IMR-90 (cell line): ENCODE measurements at regions not wholly inside any gene's neighbourhood (a gene's known extent, or its start where the extent isn't known, plus 50 kb on each side); places are given as distances from the start of the nearest gene placed in this dataset.

Experiments
- ATAC-seq: fragments of 200-7000 bp; cut with Tn5 transposase; 2 replicates; pipeline ENCODE4 v1.9.1; 2020; ENCODE audit warnings: low read depth, mild to moderate bottlenecking, moderate library complexity
- BruUV-seq: library from RNA; stranded (reverse); fragments of 400-500 nt; replicated peaks from 2 replicates; lab custom pipeline; 2021; lab: Mats Ljungman, UMichigan
- CTCF ChIA-PET: fragments of 300-600 bp; formaldehyde crosslinking; extraction: SDS; loops from one replicate; lab custom pipeline; 2021; ENCODE audit warnings: antibody characterized with exemption; lab: Yijun Ruan, JAX
- POLR2A ChIA-PET: fragments of 300-600 bp; sonication (Branson Sonifier 250); formaldehyde crosslinking; loops from one replicate; lab custom pipeline; 2022; ENCODE audit warnings: antibody characterized with exemption; ENCODE audit not compliant: unreplicated experiment; lab: Charles Lee
- DNase-seq: peaks from one replicate; pipeline ENCODE4 v3.0.0; 2013
- H2AFZ ChIP-seq: replicated peaks from 2 replicates; pipeline ENCODE3; 2013; ENCODE audit warnings: low read length, mild to moderate bottlenecking; ENCODE audit not compliant: poor library complexity
- H2AK5ac ChIP-seq: 2 replicates; pipeline ENCODE4 v1.6.1; 2013; ENCODE audit warnings: low read depth, low read length, inconsistent platforms
- H2AK9ac ChIP-seq: replicated peaks from 2 replicates; pipeline ENCODE3; 2013; ENCODE audit warnings: mild to moderate bottlenecking, low read depth, low read length, moderate library complexity; ENCODE audit not compliant: poor library complexity
- H2BK120ac ChIP-seq: 2 replicates; pipeline ENCODE4 v1.6.1; 2013; ENCODE audit warnings: low read depth, low read length, inconsistent platforms
- H2BK15ac ChIP-seq: 3 replicates; pipeline ENCODE4 v1.6.1; 2013; ENCODE audit warnings: low read depth, low read length, inconsistent platforms
- H2BK20ac ChIP-seq: 2 replicates; pipeline ENCODE4 v1.6.1; 2013; ENCODE audit warnings: low read depth, mild to moderate bottlenecking, inconsistent platforms, low read length, moderate library complexity
- H2BK5ac ChIP-seq: 2 replicates; pipeline ENCODE4 v1.6.1; 2013; ENCODE audit warnings: mild to moderate bottlenecking, low read depth, low read length, inconsistent platforms; ENCODE audit not compliant: poor library complexity, severe bottlenecking
- H3K14ac ChIP-seq: replicated peaks from 2 replicates; pipeline ENCODE4 v1.6.1; 2013; ENCODE audit warnings: low read depth, low read length, inconsistent platforms
- H3K18ac ChIP-seq: 2 replicates; pipeline ENCODE4 v1.6.1; 2013; ENCODE audit warnings: low read depth, low read length, control low read depth
- H3K23ac ChIP-seq: 2 replicates; pipeline ENCODE4 v1.6.1; 2013; ENCODE audit warnings: low read depth, low read length, inconsistent platforms
- H3K27ac ChIP-seq: 2 replicates; pipeline ENCODE4 v1.5.1; 2013; ENCODE audit warnings: mild to moderate bottlenecking, control low read depth, low read length; ENCODE audit not compliant: insufficient read depth
- H3K27me3 ChIP-seq: 2 replicates; pipeline ENCODE4 v1.6.1; 2013; ENCODE audit warnings: low read length; ENCODE audit not compliant: control insufficient read depth, insufficient read depth
- H3K36me3 ChIP-seq: 2 replicates; pipeline ENCODE4 v1.6.1; 2013; ENCODE audit warnings: low read length, mixed read lengths; ENCODE audit not compliant: control insufficient read depth, insufficient read depth
- H3K4ac ChIP-seq: 2 replicates; pipeline ENCODE4 v1.6.1; 2013; ENCODE audit warnings: low read depth, low read length, inconsistent platforms
- H3K4me1 ChIP-seq: 2 replicates; pipeline ENCODE4 v1.6.1; 2013; ENCODE audit warnings: low read length, mixed read lengths; ENCODE audit not compliant: control insufficient read depth, insufficient read depth
- H3K4me2 ChIP-seq: 2 replicates; pipeline ENCODE4 v1.6.1; 2013; ENCODE audit warnings: low read depth, mild to moderate bottlenecking, control low read depth, low read length, moderate library complexity
- H3K4me3 ChIP-seq: 2 replicates; pipeline ENCODE4 v1.5.1; 2013; ENCODE audit warnings: low read depth, mild to moderate bottlenecking, control low read depth, low read length, moderate library complexity; ENCODE audit not compliant: insufficient read depth
- H3K56ac ChIP-seq: 2 replicates; pipeline ENCODE4 v1.6.1; 2013; ENCODE audit warnings: low read length, inconsistent platforms; ENCODE audit not compliant: insufficient read depth; ENCODE audit errors: extremely low read depth
- H3K79me1 ChIP-seq, 2 experiments: 2 replicates each; pipeline ENCODE4 v1.6.1; 2013; ENCODE audit warnings: low read length in 2 of 2, inconsistent platforms in 1 of 2, low read depth in 1 of 2
- H3K9ac ChIP-seq: 2 replicates; pipeline ENCODE4 v1.6.1; 2013; ENCODE audit warnings: low read depth, low read length, control low read depth
- H3K9me1 ChIP-seq: 2 replicates; pipeline ENCODE4 v1.6.1; 2013; ENCODE audit warnings: low read length, inconsistent platforms; ENCODE audit not compliant: insufficient read depth
- H3K9me3 ChIP-seq: 2 replicates; pipeline ENCODE4 v1.6.1; 2013; ENCODE audit warnings: low read length; ENCODE audit not compliant: control insufficient read depth, insufficient read depth
- H4K20me1 ChIP-seq: 2 replicates; pipeline ENCODE4 v1.6.1; 2013; ENCODE audit warnings: low read length, inconsistent platforms; ENCODE audit not compliant: insufficient read depth
- H4K5ac ChIP-seq: 2 replicates; pipeline ENCODE4 v1.6.1; 2013; ENCODE audit warnings: mild to moderate bottlenecking, low read depth, low read length, control low read depth
- H4K8ac ChIP-seq, 2 experiments: 2 replicates each; pipeline ENCODE4 v1.6.1; 2013; ENCODE audit warnings: low read depth in 2 of 2, low read length in 2 of 2, control low read depth in 1 of 2, inconsistent platforms in 1 of 2
- H4K91ac ChIP-seq: 2 replicates; pipeline ENCODE4 v1.6.1; 2013; ENCODE audit warnings: low read depth, low read length, inconsistent platforms; ENCODE audit not compliant: insufficient read depth
- BHLHE40 ChIP-seq: fragments of 150-350 bp; IDR thresholded peaks from 2 replicates; pipeline ENCODE4 v1.6.1; 2016; ENCODE audit warnings: mild to moderate bottlenecking, low read depth, low read length
- CEBPB ChIP-seq: IDR thresholded peaks from 2 replicates; pipeline ENCODE4 v1.6.1; 2012; ENCODE audit warnings: low read depth, low read length, improper control_type of control experiment
- FOS ChIP-seq: fragments of 150-350 bp; IDR thresholded peaks from 2 replicates; pipeline ENCODE4 v1.6.1; 2016; ENCODE audit warnings: low read depth, low read length
- MAFK ChIP-seq: IDR thresholded peaks from 2 replicates; pipeline ENCODE4 v1.6.1; 2012; ENCODE audit warnings: low read depth, low read length, improper control_type of control experiment
- MAZ ChIP-seq: IDR thresholded peaks from 2 replicates; pipeline ENCODE4 v1.6.1; 2012; ENCODE audit warnings: low read depth, mild to moderate bottlenecking, low read length, improper control_type of control experiment, moderate library complexity, borderline replicate concordance
- MXI1 ChIP-seq: IDR thresholded peaks from 2 replicates; pipeline ENCODE4 v1.6.1; 2012; ENCODE audit warnings: low read depth, mild to moderate bottlenecking, low read length, moderate library complexity, borderline replicate concordance
- NFE2L2 ChIP-seq: fragments of 150-350 bp; IDR thresholded peaks from 2 replicates; pipeline ENCODE4 v1.6.1; 2016; ENCODE audit warnings: low read depth, mild to moderate bottlenecking, low read length
- RAD21 ChIP-seq: IDR thresholded peaks from 2 replicates; pipeline ENCODE4 v1.6.1; 2012; ENCODE audit warnings: low read length, improper control_type of control experiment
- RFX5 ChIP-seq: IDR thresholded peaks from 2 replicates; pipeline ENCODE4 v1.8.0; 2012; ENCODE audit warnings: low read depth, mild to moderate bottlenecking, low read length, moderate library complexity
- SMC3 ChIP-seq: fragments of 150-350 bp; IDR thresholded peaks from 2 replicates; pipeline ENCODE4 v1.6.1; 2016; ENCODE audit warnings: low read depth, mild to moderate bottlenecking, antibody characterized with exemption, low read length, moderate library complexity
- USF2 ChIP-seq: fragments of 150-350 bp; IDR thresholded peaks from 2 replicates; pipeline ENCODE4 v1.6.1; 2017; ENCODE audit warnings: mild to moderate bottlenecking, antibody characterized with exemption, low read length, low read depth
- WGBS, 2 experiments: methylation state at CpG; one replicate each; pipeline versions ENCODE4 v1.1.5 to v1.1.7; 2013; ENCODE audit warnings: missing lambda C conversion rate in 2 of 2; ENCODE audit not compliant: insufficient read length in 1 of 2; ENCODE audit errors: extremely low coverage in 2 of 2; 5-methylcytosine and 5-hydroxymethylcytosine counted together
- dilution Hi-C: fragments of 300-500 bp; cut with HindIII; formaldehyde crosslinking; loops from one replicate; pipeline ENCODE4 v1.14.3; 2018; ENCODE audit warnings: low sequenced_read_pairs; ENCODE audit not compliant: unreplicated experiment
- in situ Hi-C: fragments of 300-500 bp; cut with MboI; formaldehyde crosslinking; loops from 3 replicates; pipeline ENCODE4 v1.14.3; 2019; ENCODE audit warnings: low sequenced_read_pairs, inconsistent platforms, mixed read lengths
- intact Hi-C: fragments of 100-400 bp; cut with micrococcal nuclease; formaldehyde crosslinking; loops from 2 replicates; pipeline ENCODE4 v1.10.0; 2022

GRCh38 chr4:14883166-14883565 is 119.1 kb upstream of the CPEB2 start:
- H4K8ac ChIP-seq, result no peak overlapping the region
- H2AK9ac ChIP-seq, result no peak overlapping the region
- no peaks in the 10 kb centered on the region for H3K9me1 ChIP-seq
- BruUV-seq, result no TSS peak
- DNase-seq (no peak), ATAC-seq (no peak)
- H3K18ac ChIP-seq, result no peak overlapping the region
- H2BK20ac ChIP-seq, result no peak overlapping the region
- H4K5ac ChIP-seq, result no peak overlapping the region
- no peak overlapping the region for H2AFZ ChIP-seq
- no peak overlapping the region for H3K4me3 ChIP-seq
- H2BK120ac ChIP-seq, result no peak overlapping the region
- H3K36me3 ChIP-seq, result no peaks in the 10 kb centered on the region
- H4K91ac ChIP-seq, result no peak overlapping the region
- H3K4me1 ChIP-seq, result no peaks in the 10 kb centered on the region
- POLR2A ChIA-PET, result no interaction called here
- no peaks in the 10 kb centered on the region for H4K20me1 ChIP-seq
- peaks cover 4% of the 10 kb centered on the region; the same call in 1 of the 2 replicates for H3K27me3 ChIP-seq
- 75% methylated on average over 1 of the region's 3 CpGs; no CpG with 5 or more reads in 1 of the 2 experiments for WGBS, 2 experiments
- H3K79me1 ChIP-seq, result no peaks in the 10 kb centered on the region
- CTCF ChIA-PET, result no interaction called here
- no peak overlapping the region for H2BK5ac ChIP-seq
- no peak overlapping the region for H3K56ac ChIP-seq
- no peaks in the 10 kb centered on the region for H3K9me3 ChIP-seq
- no peak overlapping the region for H3K4ac ChIP-seq
- H3K9ac ChIP-seq, result no peak overlapping the region
- no peak overlapping the region for H3K14ac ChIP-seq
- dilution Hi-C loops (no loop called here), intact Hi-C loops (no loop called here), in situ Hi-C loops (no loop called here)
- H3K4me2 ChIP-seq, result no peak overlapping the region
- no peak overlapping the region for H2AK5ac ChIP-seq
- no peak for TF ChIP-seq MXI1
- TF ChIP-seq SMC3, result no peak
- no peak for TF ChIP-seq MAZ
- no peak for TF ChIP-seq FOS
- no peak for TF ChIP-seq CEBPB
- TF ChIP-seq NFE2L2, result no peak
- no peak for TF ChIP-seq USF2
- no peak for TF ChIP-seq MAFK
- TF ChIP-seq RAD21, result no peak
- no peak for TF ChIP-seq RFX5
- TF ChIP-seq BHLHE40, result no peak
- H2BK15ac ChIP-seq, result no peak overlapping the region
- no peak overlapping the region for H3K23ac ChIP-seq
- H3K27ac ChIP-seq, result no peak overlapping the region
